Urinary bladder (tissue), 3 donors: ENCODE measurements at regions not wholly inside any gene's neighbourhood (a gene's known extent, or its start where the extent isn't known, plus 50 kb on each side); places are given as distances from the start of the nearest gene placed in this dataset.

Experiments used
- DNase-seq: peaks from one replicate; pipeline ENCODE4 v3.0.0-alpha.2; 2015; ENCODE audit errors: extremely low spot score
- H3K27ac ChIP-seq: one replicate; pipeline ENCODE4 v1.5.1; 2013; ENCODE audit warnings: low read depth, mild to moderate bottlenecking, moderate library complexity
- H3K36me3 ChIP-seq: one replicate; pipeline ENCODE4 v1.6.1; 2013; ENCODE audit warnings: mild to moderate bottlenecking, moderate library complexity; ENCODE audit not compliant: insufficient read depth
- H3K4me1 ChIP-seq: one replicate; pipeline ENCODE4 v1.6.1; 2013; ENCODE audit warnings: mild to moderate bottlenecking, moderate library complexity; ENCODE audit not compliant: insufficient read depth
- H3K4me3 ChIP-seq: one replicate; pipeline ENCODE4 v1.5.1; 2013; ENCODE audit warnings: low read depth, low read length
- WGBS: extraction: QIAGEN DNeasy Blood & Tissue Kit; methylation state at CpG from one replicate; pipeline ENCODE4 v1.1.7; 2013; 5-methylcytosine and 5-hydroxymethylcytosine counted together
- donor health status: healthy with polysubstance abuse.
- donor health status: healthy.

- Histone ChIP-seq H3K4me1 (no peaks in the 10 kb centered on the region), H3K4me3 (no peak overlapping the region), H3K36me3 (no peaks in the 10 kb centered on the region), H3K27ac (no peak overlapping the region)
- DNase-seq = no peak
Observed at GRCh38 chr7:41142904-41143473, 559.9 kb downstream of the INHBA start.

GRCh38 chr7:41139789-41140188, 563.1 kb downstream of the INHBA start:
- no peak overlapping the region for H3K27ac ChIP-seq
- 91% methylated on average over 5 of the region's 5 CpGs for WGBS
- no peak for DNase-seq
- no peaks in the 10 kb centered on the region for H3K4me1 ChIP-seq
- no peak overlapping the region for H3K4me3 ChIP-seq
- H3K36me3 ChIP-seq = no peaks in the 10 kb centered on the region

DNA sequence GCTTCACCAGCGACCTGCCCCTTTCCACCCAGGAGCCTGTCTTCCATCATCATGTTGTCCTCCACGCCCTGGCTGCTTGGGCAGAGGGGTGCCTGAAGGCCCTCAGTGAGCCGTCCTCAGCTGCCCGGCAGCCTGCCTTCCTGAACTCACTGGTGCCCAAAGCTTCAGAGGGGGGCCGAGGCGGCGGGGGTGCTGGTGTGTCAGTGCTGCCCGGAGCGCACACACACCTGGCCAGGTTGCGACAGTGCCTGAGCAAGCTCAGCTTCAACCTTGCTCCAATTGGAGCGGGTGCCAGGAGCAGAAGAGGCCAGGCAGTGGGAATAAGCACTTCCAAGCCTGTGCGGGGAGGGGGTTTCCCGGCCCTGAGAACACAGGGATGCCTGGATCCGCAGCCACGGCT, 566.3 kb downstream of the INHBA start:
- no peak for DNase-seq
- Histone ChIP-seq H3K27ac (no peak overlapping the region), H3K4me1 (no peaks in the 10 kb centered on the region), H3K36me3 (no peaks in the 10 kb centered on the region), H3K4me3 (no peak overlapping the region)
- 95% methylated on average over 15 of the region's 15 CpGs for WGBS

DNA sequence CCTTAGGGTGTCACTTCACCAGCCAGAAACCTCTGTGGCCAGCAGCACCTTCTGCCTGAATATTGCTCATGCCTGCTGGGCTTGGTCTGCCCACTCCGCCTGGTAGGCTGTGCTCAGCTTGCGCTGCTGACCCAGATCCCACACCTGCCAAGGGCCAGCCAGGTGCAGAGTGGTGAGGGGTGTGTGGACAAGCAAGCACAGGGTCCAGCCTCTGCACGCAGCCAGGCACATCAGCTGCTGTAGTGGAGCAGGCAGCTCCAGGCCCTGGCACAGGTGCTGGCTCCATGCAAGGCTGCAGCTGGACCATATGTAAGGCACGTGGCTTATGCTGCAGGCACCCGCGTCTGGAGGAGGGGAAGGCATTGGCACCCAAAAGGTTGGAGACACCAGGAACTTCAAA, 567.4 kb downstream of the INHBA start:
- no peak for DNase-seq
- Histone ChIP-seq H3K27ac (no peak overlapping the region), H3K4me1 (no peaks in the 10 kb centered on the region), H3K36me3 (no peaks in the 10 kb centered on the region), H3K4me3 (no peak overlapping the region)
- WGBS = 98% methylated on average over 6 of the region's 6 CpGs

GRCh38 chr7:41134300-41135255, 568.3 kb downstream of the INHBA start:
- no peak overlapping the region for H3K4me3 ChIP-seq
- DNase-seq = no peak
- no peaks in the 10 kb centered on the region for H3K4me1 ChIP-seq
- 41% methylated on average over 3 of the region's 3 CpGs for WGBS
- H3K36me3 ChIP-seq = no peaks in the 10 kb centered on the region
- no peak overlapping the region for H3K27ac ChIP-seq

DNA sequence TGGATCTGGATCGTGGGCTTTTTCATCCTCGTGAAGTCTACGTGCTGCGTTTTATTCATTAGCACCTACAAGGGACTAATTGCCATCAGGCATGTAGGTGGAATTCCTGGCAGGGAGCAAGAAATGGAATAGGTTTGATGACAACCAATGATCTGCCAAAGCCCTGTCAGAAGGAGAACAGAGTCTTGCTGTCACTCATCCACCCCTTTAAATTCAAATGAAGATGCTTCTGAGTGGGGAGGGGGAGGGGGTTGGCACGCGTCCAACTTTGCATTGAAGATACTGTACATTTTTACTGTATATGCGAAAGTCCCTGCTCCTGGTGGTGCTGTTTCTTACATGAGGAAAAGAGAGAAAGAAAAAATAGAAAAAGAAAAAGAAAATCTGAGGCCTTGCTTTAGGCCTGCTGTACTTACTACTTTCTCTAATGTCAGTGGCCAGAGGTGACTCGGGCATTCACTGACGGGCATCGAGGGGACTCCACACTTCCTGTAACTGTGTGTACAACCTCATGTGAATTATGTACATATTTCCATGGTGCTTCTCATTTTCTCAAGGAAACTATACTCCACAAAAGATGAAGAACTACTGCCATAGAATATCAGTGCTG, 569.1 kb downstream of the INHBA start:
- DNase-seq = no peak
- Histone ChIP-seq H3K4me3 (no peak overlapping the region), H3K4me1 (no peaks in the 10 kb centered on the region), H3K27ac (no peak overlapping the region), H3K36me3 (no peaks in the 10 kb centered on the region)
- 79% methylated on average over 10 of the region's 10 CpGs for WGBS

DNA sequence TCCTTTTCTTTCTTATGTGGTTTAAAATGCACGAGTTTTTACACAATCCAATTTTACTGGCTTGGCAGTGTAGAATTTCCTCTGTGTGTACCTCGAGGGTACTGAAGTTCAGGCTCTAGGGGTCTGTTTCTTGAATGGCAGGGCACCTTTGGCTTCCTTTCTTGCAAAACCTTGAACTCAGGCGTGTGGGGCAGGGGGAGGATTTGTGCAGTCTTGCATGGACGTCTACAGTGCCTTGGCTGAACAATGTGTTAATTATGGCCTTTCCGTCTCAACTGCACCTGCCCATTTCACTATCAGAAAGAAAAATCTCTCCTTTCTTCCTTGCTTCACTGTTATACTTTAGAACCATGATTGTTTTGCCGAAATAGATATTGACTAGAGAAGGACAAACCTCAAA, 570.9 kb downstream of the INHBA start:
- WGBS = 85% methylated on average over 6 of the region's 6 CpGs

DNA sequence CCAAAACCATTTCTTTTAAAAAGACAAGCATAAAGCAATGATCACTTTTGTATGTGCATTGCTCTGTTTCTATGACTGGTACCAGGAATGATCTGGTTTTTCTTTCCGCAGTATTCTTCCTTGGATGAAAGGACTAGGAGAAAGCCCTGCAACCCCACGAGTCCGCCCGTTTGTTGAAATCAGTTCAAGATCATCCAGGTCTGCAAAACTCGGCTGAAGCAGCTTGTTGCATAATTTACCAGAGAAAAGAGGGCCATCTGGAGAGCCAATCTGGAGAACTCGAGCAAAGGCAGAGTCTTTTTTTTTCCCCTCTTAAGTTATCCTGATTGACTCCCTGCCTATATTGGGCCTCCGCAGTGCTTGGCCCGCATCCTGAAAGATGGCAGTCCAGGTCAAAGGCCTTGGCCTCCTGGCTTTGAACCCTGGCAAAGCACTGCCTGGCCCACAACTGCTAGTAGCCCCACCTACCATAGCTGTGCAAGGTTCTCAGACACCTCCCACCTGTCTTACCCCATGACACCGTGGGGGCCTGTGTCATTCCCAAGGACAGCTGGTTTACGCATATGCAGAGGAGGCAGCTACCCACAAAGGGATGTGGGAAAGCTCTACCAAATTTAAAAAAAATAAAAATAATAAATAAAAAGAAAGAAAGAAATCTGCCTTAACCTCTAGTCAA, 572.2 kb downstream of the INHBA start:
- Histone ChIP-seq H3K36me3 (no peaks in the 10 kb centered on the region), H3K4me1 (no peaks in the 10 kb centered on the region), H3K27ac (no peak overlapping the region), H3K4me3 (no peak overlapping the region)
- 83% methylated on average over 10 of the region's 10 CpGs for WGBS
- no peak for DNase-seq

More for the DNA sequence above, 570.9 kb downstream of the INHBA start:
- DNase-seq = no peak
- Histone ChIP-seq H3K36me3 (no peaks in the 10 kb centered on the region), H3K27ac (no peak overlapping the region), H3K4me3 (no peak overlapping the region), H3K4me1 (no peaks in the 10 kb centered on the region)

GRCh38 chr7:41130086-41130485, 572.8 kb downstream of the INHBA start:
- 85% methylated on average over 5 of the region's 5 CpGs for WGBS
- no peak for DNase-seq
- Histone ChIP-seq H3K4me1 (no peaks in the 10 kb centered on the region), H3K36me3 (no peaks in the 10 kb centered on the region), H3K4me3 (no peak overlapping the region), H3K27ac (no peak overlapping the region)

DNA sequence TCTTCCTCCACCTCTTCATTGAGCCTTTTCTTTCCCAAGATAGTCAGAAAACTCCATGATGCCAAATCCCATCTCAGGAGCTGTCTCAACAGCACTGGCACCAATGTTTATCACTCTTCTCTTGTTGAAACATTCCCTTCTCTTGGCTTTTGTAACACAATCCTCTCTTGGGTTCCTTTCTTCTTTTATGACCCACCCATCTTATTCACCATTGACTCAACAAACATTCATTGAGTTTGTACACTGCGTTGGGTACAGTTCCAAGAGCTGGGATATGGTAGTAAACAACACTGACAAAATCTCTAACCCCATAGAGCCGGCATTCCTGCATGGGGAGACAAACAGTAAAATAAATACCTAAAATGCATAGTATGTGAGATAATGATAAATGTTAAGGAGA, 577.5 kb downstream of the INHBA start:
- Histone ChIP-seq H3K4me1 (no peaks in the 10 kb centered on the region), H3K36me3 (no peaks in the 10 kb centered on the region), H3K4me3 (no peak overlapping the region), H3K27ac (no peak overlapping the region)
- DNase-seq = no peak
- WGBS = 94% methylated on average over 2 of the region's 2 CpGs

DNA sequence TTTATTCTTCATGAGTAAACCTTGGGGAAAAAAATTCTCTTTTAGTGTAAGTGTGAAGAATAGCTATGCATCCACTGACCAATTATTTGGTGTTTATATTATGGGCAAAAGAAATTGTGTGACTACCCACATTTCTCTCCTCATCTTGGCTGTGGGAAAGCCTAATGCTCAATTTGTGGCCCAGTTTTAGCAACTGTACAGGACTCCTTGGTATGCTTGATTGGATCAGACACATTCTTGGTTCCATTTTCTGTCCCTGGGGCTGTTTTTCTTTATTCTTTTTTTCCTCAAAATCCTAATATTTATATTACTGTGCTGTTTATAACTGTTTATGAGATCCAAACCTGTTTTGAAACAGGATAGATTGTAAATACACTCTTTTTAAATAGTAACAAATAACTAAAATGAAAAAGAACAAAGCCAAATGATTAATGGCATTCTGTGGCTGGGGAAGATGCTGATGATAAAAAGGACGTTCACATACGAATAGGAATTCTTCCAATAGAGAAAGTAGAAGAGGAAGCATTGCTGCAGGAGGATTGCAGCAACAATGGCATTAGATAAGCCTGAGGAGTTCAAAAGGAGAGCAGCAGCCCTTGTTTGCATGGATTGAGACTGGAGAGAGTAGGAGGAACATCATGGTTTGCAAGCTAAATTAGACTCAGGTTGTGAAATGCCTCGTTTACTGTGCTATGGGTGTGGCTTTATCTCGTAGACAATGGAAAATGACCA, 580.5 kb downstream of the INHBA start:
- DNase-seq = no peak
- H3K4me3 ChIP-seq = no peak overlapping the region
- no peaks in the 10 kb centered on the region for H3K36me3 ChIP-seq
- no peak overlapping the region for H3K27ac ChIP-seq
- 37% methylated on average over 4 of the region's 4 CpGs for WGBS
- no peaks in the 10 kb centered on the region for H3K4me1 ChIP-seq

- Histone ChIP-seq H3K4me1 (no peaks in the 10 kb centered on the region), H3K4me3 (no peak overlapping the region), H3K36me3 (no peaks in the 10 kb centered on the region), H3K27ac (no peak overlapping the region)
- no peak for DNase-seq
Observed at GRCh38 chr7:41121228-41121627, 581.7 kb downstream of the INHBA start.

GRCh38 chr7:41118486-41118885, 584.4 kb downstream of the INHBA start:
- peaks cover 2% of the 10 kb centered on the region for H3K4me1 ChIP-seq
- WGBS = 54% methylated on average over 4 of the region's 4 CpGs
- no peak for DNase-seq
- H3K4me3 ChIP-seq = no peak overlapping the region
- H3K27ac ChIP-seq = no peak overlapping the region
- H3K36me3 ChIP-seq = no peaks in the 10 kb centered on the region
